ENCODE measurements at regions not wholly inside any gene's neighbourhood (a gene's known extent, or its start where the extent isn't known, plus 50 kb on each side); places are given as distances from the start of the nearest gene placed in this dataset.

GRCh38 chr3:103614719-103615118 is 1179.9 kb downstream of the ZPLD1 start:
- no peaks in the 10 kb centered on the region for H3K27me3 Mint-ChIP-seq (ENCODE audit: insufficient read depth)
- no peaks in the 10 kb centered on the region for H3K9me3 Mint-ChIP-seq
- H3K4me3 Mint-ChIP-seq, result no peak overlapping the region
- no peak overlapping the region for H3K27ac Mint-ChIP-seq
- DNase-seq (ENCODE audit: low spot score), result no peak
- H3K4me1 Mint-ChIP-seq (ENCODE audit: low read depth), result no peaks in the 10 kb centered on the region
- H3K36me3 Mint-ChIP-seq (ENCODE audit: low read depth), result no peaks in the 10 kb centered on the region
- intact Hi-C loops (cut with micrococcal nuclease), result no loop called here

DNA sequence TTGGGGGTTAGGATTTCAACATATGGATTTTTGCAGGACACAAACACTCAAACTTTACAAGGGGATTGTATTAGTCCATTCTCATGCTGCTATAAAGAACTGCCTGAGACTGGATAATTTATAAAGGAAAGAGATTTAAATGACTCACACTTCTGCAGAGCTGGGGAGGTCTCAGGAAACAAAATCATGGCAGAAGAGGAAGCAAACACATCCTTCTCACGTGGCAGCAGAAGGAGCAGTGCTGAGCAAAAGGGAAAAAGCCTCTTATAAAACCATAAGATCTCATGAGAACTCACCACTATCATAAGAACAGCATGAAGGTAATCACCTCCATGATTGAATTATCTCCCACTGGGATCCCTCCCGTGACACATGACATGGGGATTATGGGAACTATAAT is 1183.1 kb downstream of the ZPLD1 start:
- intact Hi-C loops (cut with micrococcal nuclease), result no loop called here
- H3K27me3 Mint-ChIP-seq (ENCODE audit: insufficient read depth), result no peaks in the 10 kb centered on the region
- H3K9me3 Mint-ChIP-seq, result peaks cover 3% of the 10 kb centered on the region

GRCh38 chr3:103624271-103624670 is 1189.5 kb downstream of the ZPLD1 start:
- Mint-ChIP-seq H3K27ac (no peak overlapping the region), H3K36me3 (ENCODE audit: low read depth) (no peaks in the 10 kb centered on the region), H3K9me3 (peaks cover 3% of the 10 kb centered on the region), H3K4me1 (ENCODE audit: low read depth) (no peaks in the 10 kb centered on the region), H3K4me3 (no peak overlapping the region), H3K27me3 (ENCODE audit: insufficient read depth) (no peaks in the 10 kb centered on the region)
- no peak for DNase-seq (ENCODE audit: low spot score)
- intact Hi-C loops (cut with micrococcal nuclease), result no loop called here

More for the DNA sequence above, 1183.1 kb downstream of the ZPLD1 start:
- DNase-seq (ENCODE audit: low spot score), result no peak
- Mint-ChIP-seq H3K27ac (no peak overlapping the region), H3K4me3 (no peak overlapping the region), H3K4me1 (ENCODE audit: low read depth) (no peaks in the 10 kb centered on the region), H3K36me3 (ENCODE audit: low read depth) (no peaks in the 10 kb centered on the region)

- Mint-ChIP-seq H3K27me3 (ENCODE audit: insufficient read depth) (no peaks in the 10 kb centered on the region), H3K4me1 (ENCODE audit: low read depth) (no peaks in the 10 kb centered on the region), H3K4me3 (no peak overlapping the region), H3K27ac (no peak overlapping the region), H3K9me3 (peaks cover 11% of the 10 kb centered on the region), H3K36me3 (ENCODE audit: low read depth) (no peaks in the 10 kb centered on the region)
- intact Hi-C loops (cut with micrococcal nuclease), result no loop called here
- no peak for DNase-seq (ENCODE audit: low spot score)
Observed at GRCh38 chr3:103629391-103629790, 1194.6 kb downstream of the ZPLD1 start.

DNA sequence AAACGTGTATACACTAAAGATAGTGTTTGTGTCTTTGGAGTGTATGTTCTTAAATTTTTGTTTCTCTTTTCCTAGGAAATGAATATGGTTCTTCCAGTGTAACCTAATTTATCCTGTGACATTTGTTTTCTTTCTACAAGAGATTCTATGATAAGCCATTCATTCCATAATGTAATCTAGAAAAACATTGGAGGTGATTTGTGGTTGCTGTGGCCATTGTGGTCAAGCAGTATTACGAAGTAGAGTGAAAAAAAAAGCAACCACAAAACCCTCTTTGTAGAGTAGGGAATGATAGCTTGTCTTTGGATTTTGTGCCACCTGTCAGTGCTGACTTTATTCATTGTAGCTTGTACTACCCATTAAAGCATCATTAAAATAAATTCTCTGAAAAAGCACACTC is 1209.6 kb downstream of the ZPLD1 start:
- Mint-ChIP-seq H3K27ac (no peak overlapping the region), H3K27me3 (ENCODE audit: insufficient read depth) (no peaks in the 10 kb centered on the region), H3K4me3 (no peak overlapping the region), H3K36me3 (ENCODE audit: low read depth) (no peaks in the 10 kb centered on the region), H3K4me1 (ENCODE audit: low read depth) (no peaks in the 10 kb centered on the region), H3K9me3 (no peaks in the 10 kb centered on the region)
- DNase-seq (ENCODE audit: low spot score), result no peak
- intact Hi-C loops (cut with micrococcal nuclease), result no loop called here

GRCh38 chr3:103653996-103654395 is 1219.2 kb downstream of the ZPLD1 start:
- no peaks in the 10 kb centered on the region for H3K27me3 Mint-ChIP-seq (ENCODE audit: insufficient read depth)

GRCh38 chr3:103657756-103658155 is 1222.9 kb downstream of the ZPLD1 start:
- intact Hi-C loops (cut with micrococcal nuclease), result no loop called here
- no peak for DNase-seq (ENCODE audit: low spot score)
- Mint-ChIP-seq H3K27me3 (ENCODE audit: insufficient read depth) (no peaks in the 10 kb centered on the region), H3K27ac (no peak overlapping the region), H3K4me3 (no peak overlapping the region), H3K9me3 (no peaks in the 10 kb centered on the region), H3K36me3 (ENCODE audit: low read depth) (no peaks in the 10 kb centered on the region), H3K4me1 (ENCODE audit: low read depth) (no peaks in the 10 kb centered on the region)

More at GRCh38 chr3:103653996-103654395, 1219.2 kb downstream of the ZPLD1 start:
- Mint-ChIP-seq H3K9me3 (no peaks in the 10 kb centered on the region), H3K27ac (no peak overlapping the region), H3K4me1 (ENCODE audit: low read depth) (no peaks in the 10 kb centered on the region), H3K4me3 (no peak overlapping the region), H3K36me3 (ENCODE audit: low read depth) (no peaks in the 10 kb centered on the region)
- no peak for DNase-seq (ENCODE audit: low spot score)
- intact Hi-C loops (cut with micrococcal nuclease), result no loop called here

DNA sequence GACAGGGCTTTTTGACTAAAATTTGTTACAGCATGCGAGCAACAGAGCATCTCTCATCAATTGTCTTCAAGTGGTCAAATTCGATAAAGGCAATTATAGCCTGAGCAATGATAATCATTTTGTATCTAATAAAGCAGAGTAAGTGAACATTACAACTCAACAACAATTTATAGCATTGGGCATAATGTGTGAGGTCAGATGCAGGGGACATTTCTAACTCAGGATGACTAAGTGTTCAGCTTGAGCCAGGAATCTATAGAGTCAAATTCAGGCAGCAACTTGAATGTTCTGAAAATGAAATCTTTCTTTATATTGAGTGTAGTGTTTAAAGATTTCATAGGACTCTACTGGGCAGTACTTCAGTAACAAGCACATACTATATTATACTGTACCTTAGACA is 1226.0 kb downstream of the ZPLD1 start:
- Mint-ChIP-seq H3K27me3 (ENCODE audit: insufficient read depth) (no peaks in the 10 kb centered on the region), H3K36me3 (ENCODE audit: low read depth) (no peaks in the 10 kb centered on the region), H3K4me3 (no peak overlapping the region), H3K4me1 (ENCODE audit: low read depth) (no peaks in the 10 kb centered on the region), H3K27ac (no peak overlapping the region), H3K9me3 (no peaks in the 10 kb centered on the region)
- intact Hi-C loops (cut with micrococcal nuclease), result no loop called here
- no peak for DNase-seq (ENCODE audit: low spot score)

GRCh38 chr3:103662591-103662990 is 1227.8 kb downstream of the ZPLD1 start:
- Mint-ChIP-seq H3K27me3 (ENCODE audit: insufficient read depth) (no peaks in the 10 kb centered on the region), H3K36me3 (ENCODE audit: low read depth) (no peaks in the 10 kb centered on the region), H3K4me1 (ENCODE audit: low read depth) (no peaks in the 10 kb centered on the region), H3K9me3 (no peaks in the 10 kb centered on the region), H3K27ac (no peak overlapping the region), H3K4me3 (no peak overlapping the region)
- DNase-seq (ENCODE audit: low spot score), result no peak
- intact Hi-C loops (cut with micrococcal nuclease), result no loop called here

- H3K36me3 Mint-ChIP-seq (ENCODE audit: low read depth), result no peaks in the 10 kb centered on the region
- no peaks in the 10 kb centered on the region for H3K27me3 Mint-ChIP-seq (ENCODE audit: insufficient read depth)
- no peak overlapping the region for H3K27ac Mint-ChIP-seq
- H3K4me1 Mint-ChIP-seq (ENCODE audit: low read depth), result no peaks in the 10 kb centered on the region
- H3K9me3 Mint-ChIP-seq, result no peaks in the 10 kb centered on the region
- DNase-seq (ENCODE audit: low spot score), result no peak
- intact Hi-C loops (cut with micrococcal nuclease), result no loop called here
- no peak overlapping the region for H3K4me3 Mint-ChIP-seq
Observed at GRCh38 chr3:103672346-103672745, 1237.5 kb downstream of the ZPLD1 start.

GRCh38 chr3:103684904-103685303 is 1250.1 kb downstream of the ZPLD1 start:
- Mint-ChIP-seq H3K27ac (no peak overlapping the region), H3K4me1 (ENCODE audit: low read depth) (no peaks in the 10 kb centered on the region), H3K27me3 (ENCODE audit: insufficient read depth) (no peaks in the 10 kb centered on the region), H3K4me3 (no peak overlapping the region), H3K36me3 (ENCODE audit: low read depth) (no peaks in the 10 kb centered on the region), H3K9me3 (peaks cover 4% of the 10 kb centered on the region)
- intact Hi-C loops (cut with micrococcal nuclease), result no loop called here
- DNase-seq (ENCODE audit: low spot score), result no peak

DNA sequence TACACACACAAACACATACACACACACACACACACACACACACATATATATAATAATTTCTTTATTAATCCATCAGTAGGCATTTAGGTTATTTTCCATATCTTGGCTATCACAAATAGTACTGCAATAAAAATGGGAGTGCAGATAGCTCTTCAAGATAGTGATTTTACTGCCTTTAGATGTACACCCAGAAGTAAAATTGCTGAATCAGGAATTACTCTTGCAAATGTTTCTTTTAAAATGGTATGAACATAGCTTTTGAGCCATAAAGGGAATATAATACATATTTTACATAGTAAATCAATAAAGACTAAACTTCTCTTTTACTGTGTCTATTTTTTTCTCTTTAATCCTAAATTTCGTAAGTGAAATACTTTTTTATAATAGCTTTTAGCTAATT is 1251.1 kb downstream of the ZPLD1 start:
- no peak for DNase-seq (ENCODE audit: low spot score)
- no peak overlapping the region for H3K27ac Mint-ChIP-seq
- H3K4me1 Mint-ChIP-seq (ENCODE audit: low read depth), result no peaks in the 10 kb centered on the region
- no peaks in the 10 kb centered on the region for H3K27me3 Mint-ChIP-seq (ENCODE audit: insufficient read depth)
- H3K4me3 Mint-ChIP-seq, result no peak overlapping the region
- peaks cover 4% of the 10 kb centered on the region for H3K9me3 Mint-ChIP-seq
- H3K36me3 Mint-ChIP-seq (ENCODE audit: low read depth), result no peaks in the 10 kb centered on the region
- intact Hi-C loops (cut with micrococcal nuclease), result no loop called here

GRCh38 chr3:103690536-103690935 is 1255.7 kb downstream of the ZPLD1 start:
- Mint-ChIP-seq H3K36me3 (ENCODE audit: low read depth) (no peaks in the 10 kb centered on the region), H3K27ac (no peak overlapping the region), H3K4me3 (no peak overlapping the region)

DNA sequence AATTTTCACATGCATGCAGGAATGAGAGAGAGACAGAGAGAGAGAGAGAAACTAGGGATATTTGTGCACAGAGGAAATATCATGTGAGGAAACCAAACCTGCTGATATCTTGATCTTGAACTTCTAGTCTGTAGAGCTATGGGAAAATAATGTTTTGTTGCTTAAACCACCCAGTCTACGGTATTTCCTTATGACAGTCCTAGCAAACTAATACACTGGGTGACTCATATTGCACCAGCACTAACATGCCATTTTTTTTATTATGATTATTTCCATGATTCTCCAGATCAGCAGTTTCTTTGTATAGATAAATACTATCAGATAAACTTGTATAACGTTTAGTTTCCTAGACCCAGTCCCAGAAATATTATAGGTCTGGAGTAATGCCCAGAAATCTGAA is 1259.0 kb downstream of the ZPLD1 start:
- intact Hi-C loops (cut with micrococcal nuclease), result no loop called here
- Mint-ChIP-seq H3K27me3 (ENCODE audit: insufficient read depth) (no peaks in the 10 kb centered on the region), H3K36me3 (ENCODE audit: low read depth) (no peaks in the 10 kb centered on the region), H3K4me1 (ENCODE audit: low read depth) (no peaks in the 10 kb centered on the region), H3K9me3 (peaks cover 10% of the 10 kb centered on the region), H3K27ac (no peak overlapping the region), H3K4me3 (no peak overlapping the region)
- no peak for DNase-seq (ENCODE audit: low spot score)

More at GRCh38 chr3:103690536-103690935, 1255.7 kb downstream of the ZPLD1 start:
- no peak for DNase-seq (ENCODE audit: low spot score)
- no peaks in the 10 kb centered on the region for H3K27me3 Mint-ChIP-seq (ENCODE audit: insufficient read depth)
- H3K4me1 Mint-ChIP-seq (ENCODE audit: low read depth), result no peaks in the 10 kb centered on the region
- peaks cover 10% of the 10 kb centered on the region for H3K9me3 Mint-ChIP-seq
- intact Hi-C loops (cut with micrococcal nuclease), result no loop called here
